ENCODE measurements at regions not wholly inside any gene's neighbourhood (a gene's known extent, or its start where the extent isn't known, plus 50 kb on each side); places are given as distances from the start of the nearest gene placed in this dataset.
"Not testable (repeated sequence)": the region's sequence is repeated elsewhere in the genome, so short reads cannot be mapped to it uniquely, and the experiment has no call there.

GRCh38 chr15:81848701-81849100 is 197.1 kb downstream of the MEX3B start:
- no peak for DNase-seq (ENCODE audit: extremely low read depth in 1 of 11, low read depth in 9 of 11, low spot score in 4 of 11)

GRCh38 chr15:81843757-81844407 is 201.9 kb downstream of the MEX3B start:
- no peak for DNase-seq (ENCODE audit: extremely low read depth in 1 of 11, low read depth in 9 of 11, low spot score in 4 of 11)

- DNase-seq (ENCODE audit: extremely low read depth in 1 of 11, low read depth in 9 of 11, low spot score in 4 of 11), result no peak
These were observed 202.6 kb downstream of the MEX3B start for GRCh38 chr15:81843226-81843625.

- DNase-seq (ENCODE audit: extremely low read depth in 1 of 11, low read depth in 9 of 11, low spot score in 4 of 11), result no peak
These were observed 206.4 kb downstream of the MEX3B start for GRCh38 chr15:81839387-81839786.

- no peak for DNase-seq (ENCODE audit: extremely low read depth in 1 of 11, low read depth in 9 of 11, low spot score in 4 of 11)
These were observed 210.1 kb downstream of the MEX3B start for GRCh38 chr15:81835731-81836130.

GRCh38 chr15:81830520-81830919 is 215.3 kb downstream of the MEX3B start:
- no peak for DNase-seq (ENCODE audit: extremely low read depth in 1 of 11, low read depth in 9 of 11, low spot score in 4 of 11)

- no peak for DNase-seq (ENCODE audit: extremely low read depth in 1 of 11, low read depth in 9 of 11, low spot score in 4 of 11)
These were observed 215.9 kb downstream of the MEX3B start for GRCh38 chr15:81829918-81830317.

- DNase-seq (ENCODE audit: extremely low read depth in 1 of 11, low read depth in 9 of 11, low spot score in 4 of 11), result no peak
These were observed 217.7 kb downstream of the MEX3B start for GRCh38 chr15:81828135-81828534.

- DNase-seq (ENCODE audit: extremely low read depth in 1 of 11, low read depth in 9 of 11, low spot score in 4 of 11), result no peak
These were observed 220.7 kb downstream of the MEX3B start for GRCh38 chr15:81825136-81825535.

GRCh38 chr15:81822587-81822986 is 223.2 kb downstream of the MEX3B start:
- not testable (repeated sequence) for DNase-seq (ENCODE audit: extremely low read depth in 1 of 11, low read depth in 9 of 11, low spot score in 4 of 11)

- DNase-seq (ENCODE audit: extremely low read depth in 1 of 11, low read depth in 9 of 11, low spot score in 4 of 11), result no peak
These were observed 225.7 kb downstream of the MEX3B start for GRCh38 chr15:81819924-81820635.

GRCh38 chr15:81814882-81815455 is 230.8 kb downstream of the MEX3B start:
- DNase-seq (ENCODE audit: extremely low read depth in 1 of 11, low read depth in 9 of 11, low spot score in 4 of 11), result no peak

- no peak for DNase-seq (ENCODE audit: extremely low read depth in 1 of 11, low read depth in 9 of 11, low spot score in 4 of 11)
These were observed 232.6 kb downstream of the MEX3B start for GRCh38 chr15:81813215-81813614.

- DNase-seq (ENCODE audit: extremely low read depth in 1 of 11, low read depth in 9 of 11, low spot score in 4 of 11), result no peak
These were observed 233.4 kb downstream of the MEX3B start for GRCh38 chr15:81812456-81812855.

GRCh38 chr15:81811736-81812135 is 234.1 kb downstream of the MEX3B start:
- no peak for DNase-seq (ENCODE audit: extremely low read depth in 1 of 11, low read depth in 9 of 11, low spot score in 4 of 11)

GRCh38 chr15:81809543-81809942 is 236.3 kb downstream of the MEX3B start:
- DNase-seq (ENCODE audit: extremely low read depth in 1 of 11, low read depth in 9 of 11, low spot score in 4 of 11), result no peak

GRCh38 chr15:81807806-81808205 is 238.0 kb downstream of the MEX3B start:
- no peak for DNase-seq (ENCODE audit: extremely low read depth in 1 of 11, low read depth in 9 of 11, low spot score in 4 of 11)

GRCh38 chr15:81807186-81807585 is 238.6 kb downstream of the MEX3B start:
- no peak for DNase-seq (ENCODE audit: extremely low read depth in 1 of 11, low read depth in 9 of 11, low spot score in 4 of 11)

GRCh38 chr15:81795899-81796298 is 249.9 kb downstream of the MEX3B start:
- DNase-seq (ENCODE audit: extremely low read depth in 1 of 11, low read depth in 9 of 11, low spot score in 4 of 11), result no peak

- no peak for DNase-seq (ENCODE audit: extremely low read depth in 1 of 11, low read depth in 9 of 11, low spot score in 4 of 11)
These were observed 253.2 kb downstream of the MEX3B start for GRCh38 chr15:81792646-81793045.

GRCh38 chr15:81791322-81791721 is 254.5 kb downstream of the MEX3B start:
- DNase-seq (ENCODE audit: extremely low read depth in 1 of 11, low read depth in 9 of 11, low spot score in 4 of 11), result not testable (repeated sequence)
